Mesenchymal stem cell (in vitro differentiated cells and primary cell): ENCODE measurements at regions not wholly inside any gene's neighbourhood (a gene's known extent, or its start where the extent isn't known, plus 50 kb on each side); places are given as distances from the start of the nearest gene placed in this dataset.

ENCODE experiments used
- DNase-seq: peaks from one replicate; pipeline ENCODE4 v3.0.0-alpha.2; 2013
- H2AFZ ChIP-seq: one replicate; pipeline ENCODE4 v1.6.1; 2013; ENCODE audit warnings: low read depth, mild to moderate bottlenecking, control low read depth, inconsistent platforms, low read length, moderate library complexity
- H2AK5ac ChIP-seq: 2 replicates; pipeline ENCODE4 v1.6.1; 2013; ENCODE audit warnings: low read length, moderate library complexity, mild to moderate bottlenecking, inconsistent platforms; ENCODE audit not compliant: severe bottlenecking
- H2BK120ac ChIP-seq: one replicate; pipeline ENCODE4 v1.6.1; 2013; ENCODE audit warnings: low read depth, mild to moderate bottlenecking, inconsistent platforms, low read length, moderate library complexity
- H2BK12ac ChIP-seq, 2 experiments: one replicate each; pipeline ENCODE4 v1.6.1; 2013; ENCODE audit warnings: inconsistent platforms in 2 of 2, low read length in 2 of 2, mild to moderate bottlenecking in 2 of 2, moderate library complexity in 2 of 2, control low read depth in 1 of 2
- H2BK15ac ChIP-seq: one replicate; pipeline ENCODE4 v1.6.1; 2013; ENCODE audit warnings: mild to moderate bottlenecking, low read depth, inconsistent platforms; ENCODE audit not compliant: poor library complexity, severe bottlenecking
- H2BK5ac ChIP-seq: 2 replicates; pipeline ENCODE4 v1.6.1; 2013; ENCODE audit warnings: low read depth, mild to moderate bottlenecking, low read length, control low read depth, inconsistent platforms; ENCODE audit not compliant: poor library complexity, severe bottlenecking
- H3K14ac ChIP-seq, 2 experiments: one replicate each; pipeline ENCODE4 v1.6.1; 2013; ENCODE audit warnings: inconsistent platforms in 2 of 2, low read length in 2 of 2, control low read depth in 1 of 2, mild to moderate bottlenecking in 1 of 2, moderate library complexity in 1 of 2
- H3K18ac ChIP-seq, 2 experiments: one replicate each; pipeline ENCODE4 v1.6.1; 2013; ENCODE audit warnings: inconsistent platforms in 2 of 2, low read length in 2 of 2, control low read depth in 1 of 2, low read depth in 1 of 2, mild to moderate bottlenecking in 1 of 2
- H3K23ac ChIP-seq, 2 experiments: one replicate each; pipeline ENCODE4 v1.6.1; 2013; ENCODE audit warnings: inconsistent platforms in 2 of 2, low read length in 2 of 2, mild to moderate bottlenecking in 2 of 2, moderate library complexity in 2 of 2, control low read depth in 1 of 2
- H3K27ac ChIP-seq: 2 replicates; pipeline ENCODE4 v1.5.1; 2013; ENCODE audit warnings: mild to moderate bottlenecking, moderate library complexity, low read length, control low read depth, inconsistent platforms; ENCODE audit not compliant: poor library complexity, severe bottlenecking
- H3K27me3 ChIP-seq, 2 experiments: 2 replicates each; pipeline versions ENCODE4 v1.6.1 to v1.7.0; 2013; ENCODE audit warnings: low read length in 2 of 2, mild to moderate bottlenecking in 2 of 2, moderate library complexity in 2 of 2, control low read depth in 1 of 2, inconsistent platforms in 1 of 2; ENCODE audit not compliant: control insufficient read depth in 1 of 2, insufficient read depth in 1 of 2
- H3K36me3 ChIP-seq, 2 experiments: 2 replicates each; pipeline versions ENCODE4 v1.6.1 to v1.7.0; 2013; ENCODE audit warnings: low read length in 2 of 2, control low read depth in 1 of 2, inconsistent platforms in 1 of 2, low read depth in 1 of 2, mild to moderate bottlenecking in 1 of 2; ENCODE audit not compliant: insufficient read depth in 2 of 2, control insufficient read depth in 1 of 2
- H3K4ac ChIP-seq, 2 experiments: one replicate each; pipeline ENCODE4 v1.6.1; 2013; ENCODE audit warnings: inconsistent platforms in 2 of 2, low read length in 2 of 2, mild to moderate bottlenecking in 2 of 2, moderate library complexity in 2 of 2, control low read depth in 1 of 2, low read depth in 1 of 2
- H3K4me1 ChIP-seq: 2 replicates; pipeline ENCODE4 v1.6.1; 2013; ENCODE audit warnings: low read depth, low read length, control low read depth; ENCODE audit not compliant: control insufficient read depth, insufficient read depth
- H3K4me2 ChIP-seq: 2 replicates; pipeline ENCODE4 v1.6.1; 2013; ENCODE audit warnings: low read length, mild to moderate bottlenecking, inconsistent platforms; ENCODE audit not compliant: poor library complexity, severe bottlenecking
- H3K4me3 ChIP-seq, 2 experiments: 2 replicates each; pipeline versions ENCODE4 v1.5.1 to v1.7.0; 2013; ENCODE audit warnings: low read length in 2 of 2, mild to moderate bottlenecking in 2 of 2, control low read depth in 1 of 2, low read depth in 1 of 2; ENCODE audit not compliant: insufficient read depth in 1 of 2
- H3K79me1 ChIP-seq: replicated peaks from 2 replicates; pipeline ENCODE4 v1.6.1; 2013; ENCODE audit warnings: mild to moderate bottlenecking, control low read depth, low read length, inconsistent platforms; ENCODE audit not compliant: poor library complexity, severe bottlenecking
- H3K9ac ChIP-seq: 2 replicates; pipeline ENCODE4 v1.7.0; 2013; ENCODE audit warnings: mild to moderate bottlenecking, low read length, moderate library complexity
- H3K9me3 ChIP-seq: 2 replicates; pipeline ENCODE4 v1.7.0; 2013; ENCODE audit warnings: mild to moderate bottlenecking, low read length; ENCODE audit not compliant: control insufficient read depth
- H4K8ac ChIP-seq: one replicate; pipeline ENCODE4 v1.6.1; 2013; ENCODE audit warnings: inconsistent platforms, mild to moderate bottlenecking, low read length, moderate library complexity
- H4K91ac ChIP-seq: one replicate; pipeline ENCODE4 v1.6.1; 2013; ENCODE audit warnings: mild to moderate bottlenecking, low read length, inconsistent platforms
- WGBS: methylation state at CpG from one replicate; pipeline ENCODE4 v1.1.7; 2013; ENCODE audit warnings: mixed read lengths; 5-methylcytosine and 5-hydroxymethylcytosine counted together

DNA sequence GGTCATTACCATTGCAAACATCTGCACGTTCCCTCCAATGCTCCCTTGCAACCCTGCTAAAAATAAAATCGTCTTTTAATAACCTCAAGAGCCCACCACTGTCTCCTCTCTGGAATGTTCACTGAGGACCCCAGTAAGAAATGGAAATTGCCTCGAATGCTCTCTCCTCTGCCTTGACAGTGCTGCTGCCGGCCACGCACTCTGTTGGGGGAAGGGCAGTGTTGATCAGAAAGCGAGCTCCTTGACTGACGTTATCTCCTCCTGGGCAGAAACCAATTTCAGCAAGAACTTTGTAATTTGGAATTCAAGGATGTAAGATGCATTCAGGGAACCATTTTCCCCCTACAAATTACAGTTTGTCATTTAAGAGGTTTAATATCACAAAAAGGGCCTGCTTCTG is 718.5 kb downstream of the UQCRFS1 start:
- Histone ChIP-seq H2BK5ac (no peak overlapping the region), H3K27ac (no peak overlapping the region), H3K36me3 (no peaks in the 10 kb centered on the region), H3K4me1 (peaks cover 6% of the 10 kb centered on the region), H3K14ac (no peak overlapping the region), H4K8ac (no peak overlapping the region), H3K4ac (no peak overlapping the region), H3K18ac (no peak overlapping the region), H3K9ac (no peak overlapping the region), H3K79me1 (no peaks in the 10 kb centered on the region), H3K23ac (no peak overlapping the region), H3K4me2 (no peak overlapping the region), H4K91ac (no peak overlapping the region), H3K9me3 (no peaks in the 10 kb centered on the region), H2AFZ (no peak overlapping the region), H3K27me3 (peaks cover 0 to 11% of the 10 kb centered on the region in 2 experiments), H2BK120ac (no peak overlapping the region), H2AK5ac (no peak overlapping the region), H3K4me3 (no peak overlapping the region), H2BK15ac (no peak overlapping the region), H2BK12ac (no peak overlapping the region)
- DNase-seq = no peak
- 64% methylated on average over 7 of the region's 7 CpGs for WGBS

DNA sequence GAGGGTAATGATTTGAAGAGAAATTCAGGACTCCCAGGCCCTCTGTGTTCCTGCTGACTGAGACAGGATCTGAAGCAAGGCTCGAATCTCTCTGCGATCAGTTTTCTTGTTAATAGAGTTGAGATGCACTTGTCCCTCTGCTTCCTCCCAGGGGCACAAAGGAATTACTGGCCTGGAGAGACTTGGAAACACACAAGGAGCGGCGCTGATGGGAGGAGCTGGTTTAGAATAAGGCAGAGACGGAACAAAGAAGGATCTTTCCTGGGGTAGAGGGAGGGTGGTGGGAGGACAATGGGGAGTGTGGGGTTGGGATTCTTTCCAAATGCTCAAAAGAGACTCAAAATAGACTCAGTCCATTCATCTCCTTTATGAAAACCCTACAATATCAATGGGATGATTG is 719.1 kb downstream of the UQCRFS1 start:
- Histone ChIP-seq H3K27ac (no peak overlapping the region), H3K79me1 (no peaks in the 10 kb centered on the region), H2BK12ac (no peak overlapping the region), H3K14ac (no peak overlapping the region), H2BK15ac (no peak overlapping the region), H3K23ac (no peak overlapping the region), H2BK5ac (no peak overlapping the region), H3K36me3 (no peaks in the 10 kb centered on the region), H3K18ac (no peak overlapping the region), H3K4me1 (peaks cover 6% of the 10 kb centered on the region), H3K4me3 (no peak overlapping the region), H2AK5ac (no peak overlapping the region), H2BK120ac (no peak overlapping the region), H2AFZ (no peak overlapping the region), H3K9me3 (no peaks in the 10 kb centered on the region), H3K4ac (no peak overlapping the region), H3K9ac (no peak overlapping the region), H3K27me3 (peaks cover 0 to 17% of the 10 kb centered on the region in 2 experiments), H4K91ac (no peak overlapping the region), H3K4me2 (no peak overlapping the region), H4K8ac (no peak overlapping the region)
- no peak for DNase-seq
- WGBS = 92% methylated on average over 4 of the region's 5 CpGs

DNA sequence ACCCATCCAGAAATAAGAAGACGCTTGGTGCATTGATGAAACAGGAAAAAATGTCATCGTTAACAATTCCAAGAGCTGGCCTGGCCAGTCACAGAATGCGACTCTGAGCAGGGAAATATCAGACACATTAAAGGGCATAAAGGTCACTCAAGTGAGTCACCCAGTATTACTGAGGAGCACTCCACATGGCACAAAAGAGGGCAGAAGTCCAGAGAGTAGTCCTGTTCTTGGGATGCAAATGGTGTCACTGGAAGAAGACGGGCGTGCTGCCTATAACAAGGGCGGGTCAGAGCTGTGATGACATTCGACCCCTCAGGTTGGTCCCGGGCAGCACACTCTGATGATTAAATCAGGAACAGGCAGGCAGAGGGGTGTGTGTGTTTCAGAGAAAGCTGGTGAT is 720.3 kb downstream of the UQCRFS1 start:
- H3K27ac ChIP-seq = no peak overlapping the region
- H3K4me1 ChIP-seq = peaks cover 4% of the 10 kb centered on the region
- H3K79me1 ChIP-seq = no peaks in the 10 kb centered on the region
- no peak overlapping the region for H3K4me3 ChIP-seq
- H3K4ac ChIP-seq = no peak overlapping the region
- no peak overlapping the region for H2BK5ac ChIP-seq
- H2BK12ac ChIP-seq = no peak overlapping the region
- no peak overlapping the region for H3K9ac ChIP-seq
- H3K14ac ChIP-seq = no peak overlapping the region
- 73% methylated on average over 8 of the region's 8 CpGs for WGBS
- H2BK120ac ChIP-seq = no peak overlapping the region
- DNase-seq = no peak
- peaks cover 0 to 24% of the 10 kb centered on the region in 2 experiments for H3K27me3 ChIP-seq
- H3K23ac ChIP-seq = no peak overlapping the region
- no peaks in the 10 kb centered on the region for H3K36me3 ChIP-seq
- H3K4me2 ChIP-seq = no peak overlapping the region
- no peak overlapping the region for H2BK15ac ChIP-seq
- no peaks in the 10 kb centered on the region for H3K9me3 ChIP-seq
- H4K91ac ChIP-seq = no peak overlapping the region
- H2AK5ac ChIP-seq = no peak overlapping the region
- no peak overlapping the region for H3K18ac ChIP-seq
- no peak overlapping the region for H4K8ac ChIP-seq
- no peak overlapping the region for H2AFZ ChIP-seq

DNA sequence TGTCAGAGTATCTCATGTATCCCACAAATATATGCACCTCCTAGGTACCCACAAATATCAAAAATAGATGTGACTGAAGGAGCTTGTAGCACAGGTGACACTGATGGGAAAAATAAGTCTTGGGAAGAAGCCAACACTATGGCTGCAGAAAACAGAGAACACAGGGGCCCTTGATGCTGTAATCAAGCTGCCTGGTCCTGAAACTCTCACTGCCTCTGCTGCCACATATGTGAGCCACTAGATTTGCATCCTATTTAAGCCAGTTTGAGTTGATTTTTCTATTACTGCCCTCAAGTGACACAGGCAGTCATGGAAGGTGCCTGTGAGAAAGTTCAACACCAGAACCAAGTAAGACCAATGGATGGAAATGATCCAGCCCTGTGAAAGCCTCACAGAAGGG is 720.8 kb downstream of the UQCRFS1 start:
- H3K18ac ChIP-seq = no peak overlapping the region
- no peaks in the 10 kb centered on the region for H3K79me1 ChIP-seq
- H3K14ac ChIP-seq = no peak overlapping the region
- no peak overlapping the region for H4K91ac ChIP-seq
- H3K36me3 ChIP-seq = no peaks in the 10 kb centered on the region
- H3K9ac ChIP-seq = no peak overlapping the region
- no peaks in the 10 kb centered on the region for H3K9me3 ChIP-seq
- no peak overlapping the region for H3K4me2 ChIP-seq
- H2BK120ac ChIP-seq = no peak overlapping the region
- H4K8ac ChIP-seq = no peak overlapping the region
- H2BK15ac ChIP-seq = no peak overlapping the region
- H3K4me1 ChIP-seq = peaks cover 4% of the 10 kb centered on the region
- H2BK5ac ChIP-seq = no peak overlapping the region
- H2AK5ac ChIP-seq = no peak overlapping the region
- H3K23ac ChIP-seq = no peak overlapping the region
- peaks cover 0 to 24% of the 10 kb centered on the region in 2 experiments for H3K27me3 ChIP-seq
- H3K27ac ChIP-seq = no peak overlapping the region
- no peak for DNase-seq
- H3K4me3 ChIP-seq = no peak overlapping the region
- no peak overlapping the region for H3K4ac ChIP-seq
- no peak overlapping the region for H2BK12ac ChIP-seq
- no peak overlapping the region for H2AFZ ChIP-seq
